Ascending aorta (tissue), 2 donors: ENCODE measurements at regions not wholly inside any gene's neighbourhood (a gene's known extent, or its start where the extent isn't known, plus 50 kb on each side); places are given as distances from the start of the nearest gene placed in this dataset.

ENCODE experiments used
- DNase-seq, 2 donors: peaks; one replicate each; pipeline ENCODE4 v3.0.0-alpha.2; 2019; ENCODE audit warnings: low spot score in 2 of 2
- H3K27ac ChIP-seq, 2 donors: fragments of 200-600 bp; sonication (generic); one replicate each; pipeline ENCODE4 v1.5.1; 2016 to 2017; ENCODE audit warnings: mild to moderate bottlenecking in 1 of 2
- H3K27me3 ChIP-seq: fragments of 200-600 bp; sonication (generic); one replicate; pipeline ENCODE4 v1.5.1; 2017
- H3K36me3 ChIP-seq, 2 donors: fragments of 200-600 bp; sonication (generic); one replicate each; pipeline ENCODE4 v1.5.1; 2016
- H3K4me1 ChIP-seq, 2 donors: fragments of 200-600 bp; sonication (generic); one replicate each; pipeline ENCODE4 v1.5.1; 2016 to 2017; ENCODE audit warnings: mild to moderate bottlenecking in 1 of 2
- H3K4me3 ChIP-seq, 2 donors: fragments of 200-600 bp; sonication (generic); one replicate each; pipeline ENCODE4 v1.5.1; 2016 to 2017; ENCODE audit warnings: mild to moderate bottlenecking in 1 of 2
- H3K9me3 ChIP-seq, 2 donors: fragments of 200-600 bp; sonication (generic); one replicate each; pipeline ENCODE4 v1.5.1; 2016
- CTCF ChIP-seq, 3 experiments: fragments of 200-600 bp in 2 of 3; fragments of 450-650 bp in 1 of 3; sonication (generic) in 2 of 3; IDR thresholded peaks; one replicate each; pipeline ENCODE4 v1.5.1; 2016 to 2019; ENCODE audit warnings: antibody characterized with exemption in 3 of 3, mild to moderate bottlenecking in 1 of 3, moderate library complexity in 1 of 3
- intact Hi-C: fragments of 100-400 bp; cut with DNase I; formaldehyde crosslinking; loops from one replicate; pipeline ENCODE4 v1.15.1; 2023

- Histone ChIP-seq H3K4me3 (no peak overlapping the region), H3K27ac (no peak overlapping the region), H3K9me3 (peaks cover 0 to 11% of the 10 kb centered on the region in 2 donors), H3K36me3 (no peaks in the 10 kb centered on the region), H3K27me3 (no peaks in the 10 kb centered on the region), H3K4me1 (no peaks in the 10 kb centered on the region)
- TF ChIP-seq CTCF (IDR thresholded peaks at IDR 0.05) = no peak
- intact Hi-C loops = no loop called here
- no peak for DNase-seq
Measured at GRCh38 chr7:42337225-42337905, 100.4 kb upstream of the GLI3 start.

- intact Hi-C loops = no loop called here
- Histone ChIP-seq H3K4me1 (no peaks in the 10 kb centered on the region), H3K36me3 (no peaks in the 10 kb centered on the region), H3K27ac (no peak overlapping the region), H3K27me3 (no peaks in the 10 kb centered on the region), H3K9me3 (peaks cover 0 to 16% of the 10 kb centered on the region in 2 donors), H3K4me3 (no peak overlapping the region)
- no peak for TF ChIP-seq CTCF (IDR thresholded peaks at IDR 0.05)
- DNase-seq = no peak
Measured at GRCh38 chr7:42332605-42333222, 95.7 kb upstream of the GLI3 start.

GRCh38 chr7:42319631-42320030 lies 82.6 kb upstream of the GLI3 start:
- Histone ChIP-seq H3K36me3 (no peaks in the 10 kb centered on the region), H3K27ac (no peak overlapping the region), H3K4me3 (no peak overlapping the region), H3K9me3 (no peaks in the 10 kb centered on the region), H3K27me3 (no peaks in the 10 kb centered on the region), H3K4me1 (no peaks in the 10 kb centered on the region)
- DNase-seq = no peak
- intact Hi-C loops = no loop called here
- TF ChIP-seq CTCF (IDR thresholded peaks at IDR 0.05) = no peak

- H3K27ac ChIP-seq = no peak overlapping the region
- TF ChIP-seq CTCF (IDR thresholded peaks at IDR 0.05) = no peak
- H3K4me3 ChIP-seq = no peak overlapping the region
- no peak for DNase-seq
- no peaks in the 10 kb centered on the region for H3K36me3 ChIP-seq
- no peaks in the 10 kb centered on the region for H3K4me1 ChIP-seq
- peaks cover 0 to 10% of the 10 kb centered on the region in 2 donors for H3K9me3 ChIP-seq
- no peaks in the 10 kb centered on the region for H3K27me3 ChIP-seq
- intact Hi-C loops = no loop called here
Measured at GRCh38 chr7:42315631-42316030, 78.6 kb upstream of the GLI3 start.

GRCh38 chr7:42315103-42315502 lies 78.1 kb upstream of the GLI3 start:
- intact Hi-C loops = no loop called here
- H3K4me3 ChIP-seq = no peak overlapping the region
- no peak for TF ChIP-seq CTCF (IDR thresholded peaks at IDR 0.05)
- H3K4me1 ChIP-seq = no peaks in the 10 kb centered on the region
- H3K9me3 ChIP-seq = peaks cover 0 to 10% of the 10 kb centered on the region in 2 donors
- H3K27ac ChIP-seq = no peak overlapping the region
- no peak for DNase-seq
- H3K36me3 ChIP-seq = no peaks in the 10 kb centered on the region
- no peaks in the 10 kb centered on the region for H3K27me3 ChIP-seq
